ENCODE measurements at regions not wholly inside any gene's neighbourhood (a gene's known extent, or its start where the extent isn't known, plus 50 kb on each side); places are given as distances from the start of the nearest gene placed in this dataset.

DNA sequence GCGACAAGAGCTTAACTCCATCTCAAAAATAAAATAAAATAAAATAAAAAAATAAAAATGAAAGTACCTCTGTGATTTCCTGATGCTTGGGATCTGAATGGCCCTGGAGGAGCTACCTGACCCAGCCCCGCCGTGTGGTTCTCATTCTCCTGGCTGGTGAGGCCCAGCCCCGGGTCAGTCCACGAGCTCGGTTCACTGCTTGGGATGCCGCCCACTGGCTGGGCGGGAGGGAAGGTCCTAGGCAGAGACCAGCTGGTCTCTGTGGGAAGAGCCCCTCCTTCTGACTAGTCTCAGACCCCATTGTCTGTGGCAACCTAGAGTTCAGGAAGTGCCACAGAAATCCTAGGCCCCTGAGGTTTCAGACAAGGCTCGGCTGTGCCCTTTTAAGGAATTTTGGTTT is 55.1 kb upstream of the DLGAP1 start:
- TF ChIP-seq, protein P1, sequence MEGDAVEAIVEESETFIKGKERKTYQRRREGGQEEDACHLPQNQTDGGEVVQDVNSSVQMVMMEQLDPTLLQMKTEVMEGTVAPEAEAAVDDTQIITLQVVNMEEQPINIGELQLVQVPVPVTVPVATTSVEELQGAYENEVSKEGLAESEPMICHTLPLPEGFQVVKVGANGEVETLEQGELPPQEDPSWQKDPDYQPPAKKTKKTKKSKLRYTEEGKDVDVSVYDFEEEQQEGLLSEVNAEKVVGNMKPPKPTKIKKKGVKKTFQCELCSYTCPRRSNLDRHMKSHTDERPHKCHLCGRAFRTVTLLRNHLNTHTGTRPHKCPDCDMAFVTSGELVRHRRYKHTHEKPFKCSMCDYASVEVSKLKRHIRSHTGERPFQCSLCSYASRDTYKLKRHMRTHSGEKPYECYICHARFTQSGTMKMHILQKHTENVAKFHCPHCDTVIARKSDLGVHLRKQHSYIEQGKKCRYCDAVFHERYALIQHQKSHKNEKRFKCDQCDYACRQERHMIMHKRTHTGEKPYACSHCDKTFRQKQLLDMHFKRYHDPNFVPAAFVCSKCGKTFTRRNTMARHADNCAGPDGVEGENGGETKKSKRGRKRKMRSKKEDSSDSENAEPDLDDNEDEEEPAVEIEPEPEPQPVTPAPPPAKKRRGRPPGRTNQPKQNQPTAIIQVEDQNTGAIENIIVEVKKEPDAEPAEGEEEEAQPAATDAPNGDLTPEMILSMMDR (conservative IDR thresholded peaks at IDR 0.05; ENCODE audit: low read depth, low read length): no peak
- TF ChIP-seq EZH2 (IDR thresholded peaks at IDR 0.05; ENCODE audit: borderline replicate concordance, low read depth, low read length, poor library complexity, severe bottlenecking): no peak
